ENCODE measurements at regions not wholly inside any gene's neighbourhood (a gene's known extent, or its start where the extent isn't known, plus 50 kb on each side); places are given as distances from the start of the nearest gene placed in this dataset.
"Not testable (repeated sequence)": the region's sequence is repeated elsewhere in the genome, so short reads cannot be mapped to it uniquely, and the experiment has no call there.

GRCh38 chr5:167332309-167332708, 959.1 kb upstream of the WWC1 start:
- DNase-seq, result no peak

- no peak for DNase-seq
Observed at GRCh38 chr5:167336161-167336560, 955.3 kb upstream of the WWC1 start.

- DNase-seq, result no peak
Observed at GRCh38 chr5:167339205-167339604, 952.2 kb upstream of the WWC1 start.

DNA sequence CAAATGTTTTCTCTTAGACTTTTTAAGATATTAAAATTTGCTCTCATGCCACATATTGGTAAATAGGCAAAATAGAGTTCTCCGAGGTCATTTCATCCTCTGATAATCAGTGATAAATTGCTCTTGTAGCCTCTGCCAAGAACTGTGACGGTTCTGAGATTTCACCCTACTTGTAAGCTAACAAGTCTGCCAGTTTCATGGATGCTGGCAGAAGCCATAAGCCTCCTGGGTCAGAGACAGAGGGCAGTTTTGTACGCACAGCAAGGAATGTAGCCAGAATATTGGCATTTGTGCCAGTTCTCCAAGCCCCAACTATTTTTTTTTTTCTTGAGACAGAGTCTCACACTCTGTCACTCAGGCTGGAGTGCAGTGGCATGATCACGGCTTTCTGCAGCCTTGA, 945.0 kb upstream of the WWC1 start:
- no peak for DNase-seq

GRCh38 chr5:167348251-167348926, 943.1 kb upstream of the WWC1 start:
- DNase-seq, result peak; percentile 8

DNA sequence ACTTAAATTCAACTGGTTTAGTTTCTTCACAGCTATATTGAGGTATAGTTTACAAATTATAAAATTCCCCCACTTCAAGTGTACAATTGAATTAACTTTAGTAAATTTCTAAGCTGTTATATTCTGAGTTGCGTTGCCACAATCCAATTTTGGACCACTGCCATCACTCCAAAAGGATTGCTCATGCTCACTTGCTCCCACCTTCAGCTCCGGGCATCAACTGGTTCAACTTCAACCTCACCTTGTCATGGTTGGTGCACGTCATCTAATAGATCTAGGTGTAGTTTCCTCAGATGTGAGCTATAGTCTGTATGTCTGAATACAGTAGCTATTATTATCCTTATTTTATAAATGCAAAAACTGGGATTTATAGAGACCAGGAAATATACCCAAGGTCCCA, 942.5 kb upstream of the WWC1 start:
- DNase-seq, result no peak

GRCh38 chr5:167351316-167351715, 940.1 kb upstream of the WWC1 start:
- no peak for DNase-seq

DNA sequence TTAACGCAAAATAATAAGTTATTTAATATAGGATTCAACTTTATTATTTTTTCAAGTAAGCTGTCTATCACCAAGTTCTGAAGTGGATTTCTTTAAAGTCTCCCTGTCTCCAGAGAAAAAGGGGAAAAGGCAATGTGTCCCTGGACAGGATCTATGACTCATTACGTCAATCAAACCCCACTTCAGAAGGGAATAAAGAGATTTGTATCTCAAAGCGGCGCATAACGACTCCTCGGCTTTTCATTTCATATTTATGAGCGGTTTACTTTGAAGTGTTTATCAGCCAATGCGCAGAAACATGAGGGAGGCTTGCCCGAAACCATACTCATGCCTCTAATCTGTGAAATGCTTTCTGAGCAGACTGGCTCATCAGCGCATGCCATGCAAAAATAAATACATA, 938.6 kb upstream of the WWC1 start:
- no peak for DNase-seq

- DNase-seq, result no peak
Observed at GRCh38 chr5:167355346-167355745, 936.1 kb upstream of the WWC1 start.

DNA sequence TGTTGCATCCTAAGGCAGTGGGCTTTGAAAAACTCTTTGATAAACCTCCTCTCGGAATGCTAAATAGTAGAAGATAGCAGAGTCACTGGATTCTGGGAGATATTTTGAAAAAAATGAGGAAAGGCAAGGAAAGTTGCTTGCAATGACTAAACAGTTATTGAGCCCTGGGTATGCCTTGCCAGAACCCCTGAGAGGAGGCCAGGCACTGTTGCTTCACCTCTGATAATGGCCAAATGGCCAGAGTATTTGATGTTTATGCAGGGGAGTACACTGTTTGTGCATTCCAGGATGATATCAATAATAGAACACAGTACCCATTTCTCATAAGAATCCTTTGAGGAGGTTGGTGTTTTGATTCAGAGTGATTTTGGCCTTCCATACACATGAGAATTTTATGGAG, 935.1 kb upstream of the WWC1 start:
- DNase-seq, result no peak

- DNase-seq, result no peak
Observed at GRCh38 chr5:167358868-167359492, 932.5 kb upstream of the WWC1 start.

- DNase-seq, result no peak
Observed at GRCh38 chr5:167361795-167362194, 929.6 kb upstream of the WWC1 start.

GRCh38 chr5:167363065-167363464, 928.4 kb upstream of the WWC1 start:
- DNase-seq, result no peak

DNA sequence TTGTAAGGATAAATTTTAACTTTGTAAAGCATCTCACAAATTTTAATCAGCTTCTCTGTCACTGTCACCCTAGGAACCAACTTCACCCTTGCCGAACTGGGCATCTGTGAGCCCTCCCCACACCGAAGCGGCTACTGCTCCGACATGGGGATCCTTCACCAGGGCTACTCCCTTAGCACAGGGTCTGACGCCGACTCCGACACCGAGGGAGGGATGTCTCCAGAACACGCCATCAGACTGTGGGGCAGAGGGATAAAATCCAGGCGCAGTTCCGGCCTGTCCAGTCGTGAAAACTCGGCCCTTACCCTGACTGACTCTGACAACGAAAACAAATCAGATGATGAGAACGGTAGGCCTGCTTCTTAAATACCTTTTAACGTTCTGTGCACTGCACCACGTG, 916.3 kb upstream of the WWC1 start:
- DNase-seq, result no peak

- no peak for DNase-seq
Observed at GRCh38 chr5:167378894-167379723, 912.3 kb upstream of the WWC1 start.

DNA sequence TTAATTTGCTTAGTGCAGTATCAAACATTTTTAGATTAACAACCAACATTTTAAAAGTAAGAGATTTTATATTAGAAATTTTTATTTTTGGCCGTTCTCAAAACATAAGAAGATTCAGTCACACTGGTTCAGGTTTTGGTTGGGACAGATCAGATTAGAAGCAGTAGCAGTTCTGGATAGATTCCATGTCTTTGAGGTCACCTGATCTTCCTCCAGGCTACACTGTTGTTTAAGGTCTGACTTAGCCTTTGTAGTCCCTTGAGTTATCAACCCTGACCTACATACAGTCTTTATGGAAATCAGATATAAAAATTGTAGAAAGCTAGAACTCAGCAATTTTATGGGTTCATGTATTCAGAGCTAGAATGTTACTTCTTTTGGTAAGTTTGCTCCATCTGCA, 910.0 kb upstream of the WWC1 start:
- no peak for DNase-seq

DNA sequence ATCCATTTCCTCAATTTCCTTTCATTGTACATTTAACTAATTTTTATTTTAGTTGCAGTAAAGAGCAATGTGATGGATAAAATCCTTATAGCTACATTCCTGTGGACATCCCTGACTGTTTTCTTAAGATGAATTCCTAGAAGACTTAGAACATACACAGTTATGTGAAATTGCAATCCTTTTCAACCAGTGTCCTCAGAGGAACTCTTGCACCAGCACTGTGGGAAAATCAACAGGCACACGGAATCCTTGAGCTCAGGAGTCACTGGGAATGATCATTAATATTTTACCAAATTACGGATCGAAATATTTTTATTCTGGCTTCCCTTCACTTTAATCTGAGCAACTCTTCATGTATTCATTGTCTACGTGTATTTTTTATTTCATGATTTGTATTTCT, 901.9 kb upstream of the WWC1 start:
- DNase-seq, result no peak

DNA sequence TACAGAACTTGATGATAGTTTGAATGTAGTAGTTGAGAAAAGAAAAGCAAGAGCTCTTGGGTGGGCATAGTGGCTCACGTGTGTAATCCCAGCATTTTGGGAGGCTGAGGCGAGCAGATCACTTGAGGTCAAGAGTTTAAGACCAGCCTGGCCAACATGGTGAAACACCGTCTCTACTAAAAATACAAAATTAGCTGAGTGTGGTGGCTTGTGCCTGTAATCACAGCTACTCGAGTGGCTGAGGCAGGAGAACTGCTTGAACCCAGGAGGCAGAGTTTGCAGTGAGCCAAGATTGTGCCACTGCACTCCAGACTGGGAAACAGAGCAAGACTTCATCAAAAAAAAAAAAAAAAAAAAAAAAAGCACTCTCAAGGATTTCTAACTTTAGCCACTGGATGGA, 900.2 kb upstream of the WWC1 start:
- DNase-seq, result not testable (repeated sequence)

- DNase-seq, result no peak
Observed at GRCh38 chr5:167392240-167392639, 899.2 kb upstream of the WWC1 start.

DNA sequence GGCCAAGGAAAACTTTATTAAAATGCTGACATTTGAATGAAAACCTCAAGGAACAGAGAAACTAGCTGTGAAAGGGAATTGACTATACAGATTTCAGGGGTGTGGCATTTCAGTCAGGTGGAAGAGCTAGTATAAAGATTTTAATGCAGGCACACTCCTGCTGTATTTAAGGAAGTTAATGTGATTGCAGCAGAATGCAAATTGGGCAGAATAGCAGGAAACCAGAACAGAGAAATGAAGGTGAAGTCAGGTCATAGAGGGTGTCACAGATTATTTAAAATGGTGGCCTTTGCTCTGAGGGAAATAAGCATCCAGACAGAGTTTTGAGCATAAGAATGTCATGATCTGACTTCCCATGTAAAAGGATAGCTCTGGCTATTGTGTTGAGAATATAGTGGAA, 898.1 kb upstream of the WWC1 start:
- no peak for DNase-seq

DNA sequence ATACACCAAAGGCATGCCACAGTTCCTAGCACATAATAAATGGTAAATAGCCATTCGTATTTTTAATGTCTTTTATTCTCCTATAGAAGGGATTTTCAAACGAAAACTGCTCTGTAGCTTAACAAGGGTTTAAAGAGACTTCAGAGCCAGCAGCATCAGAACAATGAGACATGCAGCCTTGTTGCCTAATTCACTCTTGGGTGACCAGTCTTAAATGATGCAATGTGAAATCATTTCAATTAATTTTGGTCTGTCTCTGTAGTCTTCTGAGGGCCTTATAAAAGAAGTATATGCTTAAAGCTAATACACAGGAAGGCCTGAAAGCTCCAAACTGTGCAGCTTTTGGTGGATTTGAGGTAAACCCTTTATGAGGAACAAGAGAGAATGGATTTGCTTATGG, 888.8 kb upstream of the WWC1 start:
- DNase-seq, result no peak

GRCh38 chr5:167406513-167406912, 884.9 kb upstream of the WWC1 start:
- DNase-seq, result no peak

- no peak for DNase-seq
Observed at GRCh38 chr5:167412556-167412955, 878.9 kb upstream of the WWC1 start.

All from muscle of arm (tissue), 1 donor.